ENCODE measurements at regions not wholly inside any gene's neighbourhood (a gene's known extent, or its start where the extent isn't known, plus 50 kb on each side); places are given as distances from the start of the nearest gene placed in this dataset.

DNA sequence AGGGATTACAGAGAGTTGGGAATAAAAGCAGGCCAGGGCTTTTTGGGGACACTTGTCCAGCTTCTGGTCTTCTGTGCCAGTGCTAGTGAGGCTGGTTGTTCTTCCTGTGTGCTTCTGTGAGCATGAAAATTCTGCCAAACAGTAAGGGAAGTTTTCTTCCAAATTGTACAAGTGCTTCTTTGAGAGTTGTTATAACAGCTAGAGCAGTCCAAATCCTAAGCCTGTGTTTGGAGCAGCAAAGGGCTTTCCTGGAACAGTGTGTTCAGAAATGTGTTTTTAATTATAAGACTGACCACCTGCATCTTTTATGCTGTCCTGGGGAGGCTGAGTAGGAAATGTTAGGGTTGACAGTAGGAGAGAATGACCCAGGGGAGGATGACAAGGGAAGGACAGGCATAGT, 223.0 kb upstream of the P2RY1 start:
- no peak for DNase-seq (ENCODE audit: low read depth, low spot score)
- no peak for TF ChIP-seq YY1 (IDR thresholded peaks at IDR 0.05; ENCODE audit: insufficient read depth, insufficient read length)
- no peak for TF ChIP-seq SUZ12 (IDR thresholded peaks at IDR 0.05; ENCODE audit: extremely low read depth, insufficient read depth, insufficient read length)
- no peak for TF ChIP-seq ZNF274 (IDR thresholded peaks at IDR 0.05; ENCODE audit: low read depth, low read length)
- no peaks in the 10 kb centered on the region for H3K36me3 ChIP-seq (ENCODE audit: insufficient read depth, insufficient read length, low read length)

GRCh38 chr3:152613851-152614250, 221.1 kb upstream of the P2RY1 start:
- H3K27me3 ChIP-seq (ENCODE audit: insufficient read depth, insufficient read length), result no peaks in the 10 kb centered on the region
- H3K9me3 ChIP-seq (ENCODE audit: insufficient read depth, low read length), result peaks cover 6% of the 10 kb centered on the region; the same call in 1 of the 2 replicates
- no peak overlapping the region for H3K4me3 ChIP-seq (ENCODE audit: insufficient read length, low read depth)
- no peak overlapping the region for H3K9ac ChIP-seq (ENCODE audit: insufficient read length, low read depth)
- no peak for DNase-seq (ENCODE audit: low read depth, low spot score)
- no peaks in the 10 kb centered on the region for H3K4me1 ChIP-seq (ENCODE audit: insufficient read depth, insufficient read length)
- no peaks in the 10 kb centered on the region for H3K36me3 ChIP-seq (ENCODE audit: insufficient read depth, insufficient read length, low read length)
- TF ChIP-seq ZNF274 (IDR thresholded peaks at IDR 0.05; ENCODE audit: low read depth, low read length) (no peak), SUZ12 (IDR thresholded peaks at IDR 0.05; ENCODE audit: extremely low read depth, insufficient read depth, insufficient read length) (no peak), YY1 (IDR thresholded peaks at IDR 0.05; ENCODE audit: insufficient read depth, insufficient read length) (no peak)

More for the DNA sequence above, 223.0 kb upstream of the P2RY1 start:
- Histone ChIP-seq H3K9me3 (ENCODE audit: insufficient read depth, low read length) (peaks cover 6% of the 10 kb centered on the region; the same call in 1 of the 2 replicates), H3K4me1 (ENCODE audit: insufficient read depth, insufficient read length) (no peaks in the 10 kb centered on the region), H3K9ac (ENCODE audit: insufficient read length, low read depth) (no peak overlapping the region), H3K27me3 (ENCODE audit: insufficient read depth, insufficient read length) (no peaks in the 10 kb centered on the region), H3K4me3 (ENCODE audit: insufficient read length, low read depth) (no peak overlapping the region)

DNA sequence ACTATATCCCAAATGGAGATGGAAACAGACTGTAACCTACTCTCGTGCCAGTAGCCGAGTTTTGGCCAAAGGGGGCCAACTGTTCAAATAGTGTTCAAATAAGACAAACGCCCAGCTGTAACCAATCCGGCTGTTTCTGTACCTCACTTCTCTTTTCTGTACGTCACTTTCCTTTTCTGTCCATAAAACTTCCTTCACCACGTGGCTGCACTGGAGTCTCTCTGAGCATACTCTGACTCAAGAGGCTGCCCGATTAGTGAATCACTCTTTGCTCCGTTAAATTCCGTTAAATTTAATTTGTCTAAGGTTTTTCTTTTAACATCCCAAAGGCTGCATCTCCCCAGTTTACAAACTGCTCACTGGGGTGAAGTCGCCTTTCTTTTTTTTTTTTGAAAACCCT, 219.2 kb upstream of the P2RY1 start:
- H3K4me1 ChIP-seq (ENCODE audit: insufficient read depth, insufficient read length), result no peaks in the 10 kb centered on the region
- no peak overlapping the region for H3K4me3 ChIP-seq (ENCODE audit: insufficient read length, low read depth)
- H3K9ac ChIP-seq (ENCODE audit: insufficient read length, low read depth), result no peak overlapping the region
- no peak for TF ChIP-seq YY1 (IDR thresholded peaks at IDR 0.05; ENCODE audit: insufficient read depth, insufficient read length)
- TF ChIP-seq ZNF274 (IDR thresholded peaks at IDR 0.05; ENCODE audit: low read depth, low read length), result no peak
- H3K27me3 ChIP-seq (ENCODE audit: insufficient read depth, insufficient read length), result no peaks in the 10 kb centered on the region
- no peak for DNase-seq (ENCODE audit: low read depth, low spot score)
- H3K9me3 ChIP-seq (ENCODE audit: insufficient read depth, low read length), result peaks cover 6% of the 10 kb centered on the region; the same call in 1 of the 2 replicates
- H3K36me3 ChIP-seq (ENCODE audit: insufficient read depth, insufficient read length, low read length), result no peaks in the 10 kb centered on the region

- no peaks in the 10 kb centered on the region for H3K4me1 ChIP-seq (ENCODE audit: insufficient read depth, insufficient read length)
- H3K9ac ChIP-seq (ENCODE audit: insufficient read length, low read depth), result no peak overlapping the region
- no peaks in the 10 kb centered on the region for H3K27me3 ChIP-seq (ENCODE audit: insufficient read depth, insufficient read length)
- no peak overlapping the region for H3K4me3 ChIP-seq (ENCODE audit: insufficient read length, low read depth)
- H3K36me3 ChIP-seq (ENCODE audit: insufficient read depth, insufficient read length, low read length), result no peaks in the 10 kb centered on the region
- peaks cover 6% of the 10 kb centered on the region; the same call in 1 of the 2 replicates for H3K9me3 ChIP-seq (ENCODE audit: insufficient read depth, low read length)
- no peak for DNase-seq (ENCODE audit: low read depth, low spot score)
- TF ChIP-seq SUZ12 (IDR thresholded peaks at IDR 0.05; ENCODE audit: extremely low read depth, insufficient read depth, insufficient read length), result no peak
- TF ChIP-seq YY1 (IDR thresholded peaks at IDR 0.05; ENCODE audit: insufficient read depth, insufficient read length), result no peak
- TF ChIP-seq ZNF274 (IDR thresholded peaks at IDR 0.05; ENCODE audit: low read depth, low read length), result no peak
These were observed 217.3 kb upstream of the P2RY1 start for GRCh38 chr3:152617609-152618008.

- no peak overlapping the region for H3K4me3 ChIP-seq (ENCODE audit: insufficient read length, low read depth)
- no peak for DNase-seq (ENCODE audit: low read depth, low spot score)
These were observed 216.4 kb upstream of the P2RY1 start for GRCh38 chr3:152618529-152618928.

GRCh38 chr3:152619691-152620090, 215.2 kb upstream of the P2RY1 start:
- H3K9ac ChIP-seq (ENCODE audit: insufficient read length, low read depth), result no peak overlapping the region
- no peaks in the 10 kb centered on the region for H3K4me1 ChIP-seq (ENCODE audit: insufficient read depth, insufficient read length)
- H3K4me3 ChIP-seq (ENCODE audit: insufficient read length, low read depth), result no peak overlapping the region
- TF ChIP-seq SUZ12 (IDR thresholded peaks at IDR 0.05; ENCODE audit: extremely low read depth, insufficient read depth, insufficient read length) (no peak), ZNF274 (IDR thresholded peaks at IDR 0.05; ENCODE audit: low read depth, low read length) (no peak), YY1 (IDR thresholded peaks at IDR 0.05; ENCODE audit: insufficient read depth, insufficient read length) (no peak)
- peaks cover 6% of the 10 kb centered on the region; the same call in 1 of the 2 replicates for H3K9me3 ChIP-seq (ENCODE audit: insufficient read depth, low read length)
- DNase-seq (ENCODE audit: low read depth, low spot score), result no peak
- H3K36me3 ChIP-seq (ENCODE audit: insufficient read depth, insufficient read length, low read length), result no peaks in the 10 kb centered on the region
- no peaks in the 10 kb centered on the region for H3K27me3 ChIP-seq (ENCODE audit: insufficient read depth, insufficient read length)

More at GRCh38 chr3:152618529-152618928, 216.4 kb upstream of the P2RY1 start:
- Histone ChIP-seq H3K27me3 (ENCODE audit: insufficient read depth, insufficient read length) (no peaks in the 10 kb centered on the region), H3K4me1 (ENCODE audit: insufficient read depth, insufficient read length) (no peaks in the 10 kb centered on the region), H3K36me3 (ENCODE audit: insufficient read depth, insufficient read length, low read length) (no peaks in the 10 kb centered on the region), H3K9me3 (ENCODE audit: insufficient read depth, low read length) (peaks cover 6% of the 10 kb centered on the region; the same call in 1 of the 2 replicates), H3K9ac (ENCODE audit: insufficient read length, low read depth) (no peak overlapping the region)
- no peak for TF ChIP-seq SUZ12 (IDR thresholded peaks at IDR 0.05; ENCODE audit: extremely low read depth, insufficient read depth, insufficient read length)
- no peak for TF ChIP-seq YY1 (IDR thresholded peaks at IDR 0.05; ENCODE audit: insufficient read depth, insufficient read length)
- no peak for TF ChIP-seq ZNF274 (IDR thresholded peaks at IDR 0.05; ENCODE audit: low read depth, low read length)

DNA sequence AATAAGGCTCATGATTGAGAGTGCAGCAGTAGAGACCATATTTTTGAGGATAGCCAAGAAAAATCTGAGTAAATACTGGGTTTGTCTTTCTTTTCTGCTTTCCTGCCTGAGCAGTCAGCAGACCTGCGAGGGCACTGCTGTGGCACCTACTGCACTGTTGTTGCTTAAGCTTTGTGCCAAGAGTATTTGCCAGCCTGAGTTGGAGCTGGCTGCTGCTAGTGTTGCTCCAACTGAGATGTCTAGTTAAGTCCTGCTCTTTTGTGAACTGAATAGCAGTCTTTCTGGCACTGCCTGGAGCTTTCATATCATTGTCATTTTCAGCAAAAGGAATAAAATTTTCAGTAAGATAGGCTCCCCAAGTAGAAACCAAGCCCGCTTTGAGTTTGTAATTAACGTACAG, 214.5 kb upstream of the P2RY1 start:
- no peak for DNase-seq (ENCODE audit: low read depth, low spot score)
- H3K9ac ChIP-seq (ENCODE audit: insufficient read length, low read depth), result no peak overlapping the region
- H3K9me3 ChIP-seq (ENCODE audit: insufficient read depth, low read length), result peaks cover 4% of the 10 kb centered on the region; the same call in 1 of the 2 replicates
- H3K27me3 ChIP-seq (ENCODE audit: insufficient read depth, insufficient read length), result no peaks in the 10 kb centered on the region
- H3K4me3 ChIP-seq (ENCODE audit: insufficient read length, low read depth), result no peak overlapping the region
- H3K4me1 ChIP-seq (ENCODE audit: insufficient read depth, insufficient read length), result no peaks in the 10 kb centered on the region
- no peak for TF ChIP-seq YY1 (IDR thresholded peaks at IDR 0.05; ENCODE audit: insufficient read depth, insufficient read length)
- TF ChIP-seq ZNF274 (IDR thresholded peaks at IDR 0.05; ENCODE audit: low read depth, low read length), result no peak
- TF ChIP-seq SUZ12 (IDR thresholded peaks at IDR 0.05; ENCODE audit: extremely low read depth, insufficient read depth, insufficient read length), result no peak
- no peaks in the 10 kb centered on the region for H3K36me3 ChIP-seq (ENCODE audit: insufficient read depth, insufficient read length, low read length)
